BE2C (cell line): ENCODE measurements at regions not wholly inside any gene's neighbourhood (a gene's known extent, or its start where the extent isn't known, plus 50 kb on each side); places are given as distances from the start of the nearest gene placed in this dataset.
"Not testable (repeated sequence)": the region's sequence is repeated elsewhere in the genome, so short reads cannot be mapped to it uniquely, and the experiment has no call there.

Experiments
- DNase-seq: peaks from one replicate; pipeline ENCODE4 v3.0.0-alpha.2; 2020
- H3K27me3 ChIP-seq: fragments of 250-450 bp; sonication (Bioruptor Pico); 2 replicates; pipeline ENCODE4 v1.5.1; 2020; ENCODE audit warnings: mild to moderate bottlenecking
- H3K36me3 ChIP-seq: fragments of 250-450 bp; sonication (Bioruptor Pico); 2 replicates; pipeline ENCODE4 v1.5.1; 2020; ENCODE audit warnings: mild to moderate bottlenecking
- H3K4me1 ChIP-seq: fragments of 250-450 bp; sonication (Bioruptor Pico); 2 replicates; pipeline ENCODE4 v1.5.1; 2020
- H3K4me3 ChIP-seq: 2 replicates; pipeline ENCODE4 v1.5.1; 2011; ENCODE audit warnings: low read depth, low read length
- H3K9me3 ChIP-seq: fragments of 250-450 bp; sonication (Bioruptor Pico); 2 replicates; pipeline ENCODE4 v1.5.1; 2020
- TF ChIP-seq, protein P1 (sequence below): IDR thresholded peaks from 2 replicates; pipeline ENCODE4 v1.5.1; 2012; ENCODE audit warnings: mild to moderate bottlenecking, low read depth, low read length

DNA sequence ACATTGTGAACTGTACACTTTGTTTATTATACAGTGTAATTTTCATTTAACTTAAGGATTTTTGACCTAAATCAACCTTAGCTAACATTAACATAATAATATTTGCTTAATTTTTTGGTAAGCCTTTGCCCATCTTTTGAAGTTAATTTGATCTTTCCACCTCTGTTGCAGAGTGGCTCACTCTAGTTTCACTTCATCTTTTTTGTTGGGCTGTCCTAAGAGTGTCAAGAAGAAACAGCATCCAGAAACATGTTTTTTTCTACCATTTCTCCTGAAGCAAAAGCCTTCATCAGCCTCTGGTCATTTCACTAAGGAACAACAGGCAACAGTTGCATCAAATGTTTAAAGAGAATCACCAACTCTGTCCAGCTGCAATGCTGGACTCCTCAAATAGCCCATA is 824.7 kb downstream of the REEP3 start:
- no peaks in the 10 kb centered on the region for H3K9me3 ChIP-seq
- no peaks in the 10 kb centered on the region for H3K4me1 ChIP-seq
- no peak overlapping the region for H3K4me3 ChIP-seq
- H3K36me3 ChIP-seq, result no peaks in the 10 kb centered on the region
- H3K27me3 ChIP-seq, result no peaks in the 10 kb centered on the region
- TF ChIP-seq, protein P1, sequence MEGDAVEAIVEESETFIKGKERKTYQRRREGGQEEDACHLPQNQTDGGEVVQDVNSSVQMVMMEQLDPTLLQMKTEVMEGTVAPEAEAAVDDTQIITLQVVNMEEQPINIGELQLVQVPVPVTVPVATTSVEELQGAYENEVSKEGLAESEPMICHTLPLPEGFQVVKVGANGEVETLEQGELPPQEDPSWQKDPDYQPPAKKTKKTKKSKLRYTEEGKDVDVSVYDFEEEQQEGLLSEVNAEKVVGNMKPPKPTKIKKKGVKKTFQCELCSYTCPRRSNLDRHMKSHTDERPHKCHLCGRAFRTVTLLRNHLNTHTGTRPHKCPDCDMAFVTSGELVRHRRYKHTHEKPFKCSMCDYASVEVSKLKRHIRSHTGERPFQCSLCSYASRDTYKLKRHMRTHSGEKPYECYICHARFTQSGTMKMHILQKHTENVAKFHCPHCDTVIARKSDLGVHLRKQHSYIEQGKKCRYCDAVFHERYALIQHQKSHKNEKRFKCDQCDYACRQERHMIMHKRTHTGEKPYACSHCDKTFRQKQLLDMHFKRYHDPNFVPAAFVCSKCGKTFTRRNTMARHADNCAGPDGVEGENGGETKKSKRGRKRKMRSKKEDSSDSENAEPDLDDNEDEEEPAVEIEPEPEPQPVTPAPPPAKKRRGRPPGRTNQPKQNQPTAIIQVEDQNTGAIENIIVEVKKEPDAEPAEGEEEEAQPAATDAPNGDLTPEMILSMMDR, result no peak
- DNase-seq, result no peak

DNA sequence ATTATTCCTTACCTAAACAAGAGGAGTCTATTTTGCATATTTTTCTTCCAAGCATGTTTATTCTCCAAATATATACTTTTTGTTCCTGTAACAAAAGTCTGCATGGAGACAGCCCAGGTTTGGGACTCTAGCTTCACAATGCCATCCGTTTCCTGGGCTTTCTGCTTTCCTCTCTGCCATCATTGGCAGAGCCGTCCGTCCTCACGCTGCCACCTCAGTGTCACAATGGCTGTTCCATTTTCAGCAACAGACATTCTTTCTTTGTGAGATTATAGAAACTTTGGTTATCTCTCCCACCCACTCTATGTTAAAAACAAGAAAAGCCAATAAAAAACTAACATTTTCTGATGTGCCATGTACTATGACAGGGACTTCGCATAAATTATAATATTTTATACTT is 825.2 kb downstream of the REEP3 start:
- Histone ChIP-seq H3K4me1 (no peaks in the 10 kb centered on the region), H3K4me3 (no peak overlapping the region), H3K27me3 (no peaks in the 10 kb centered on the region), H3K36me3 (no peaks in the 10 kb centered on the region), H3K9me3 (no peaks in the 10 kb centered on the region)
- TF ChIP-seq, protein P1, result no peak
- DNase-seq, result no peak

GRCh38 chr10:64350665-64351064 is 829.5 kb downstream of the REEP3 start:
- no peaks in the 10 kb centered on the region for H3K9me3 ChIP-seq
- no peak overlapping the region for H3K4me3 ChIP-seq
- TF ChIP-seq, protein P1, result no peak
- H3K4me1 ChIP-seq, result peaks cover 5% of the 10 kb centered on the region; the same call in 1 of the 2 replicates
- H3K36me3 ChIP-seq, result no peaks in the 10 kb centered on the region
- DNase-seq, result no peak
- H3K27me3 ChIP-seq, result no peaks in the 10 kb centered on the region

- Histone ChIP-seq H3K27me3 (no peaks in the 10 kb centered on the region), H3K36me3 (no peaks in the 10 kb centered on the region), H3K4me3 (no peak overlapping the region), H3K4me1 (no peaks in the 10 kb centered on the region), H3K9me3 (no peaks in the 10 kb centered on the region)
- no peak for DNase-seq
- TF ChIP-seq, protein P1, result no peak
Measured at GRCh38 chr10:64358907-64359306, 837.7 kb downstream of the REEP3 start.

- not testable (repeated sequence) for H3K9me3 ChIP-seq, H3K4me3 ChIP-seq, H3K4me1 ChIP-seq, H3K27me3 ChIP-seq, H3K36me3 ChIP-seq
- DNase-seq, result peak; percentile 7
Measured at GRCh38 chr10:64360240-64360639, 839.0 kb downstream of the REEP3 start.

DNA sequence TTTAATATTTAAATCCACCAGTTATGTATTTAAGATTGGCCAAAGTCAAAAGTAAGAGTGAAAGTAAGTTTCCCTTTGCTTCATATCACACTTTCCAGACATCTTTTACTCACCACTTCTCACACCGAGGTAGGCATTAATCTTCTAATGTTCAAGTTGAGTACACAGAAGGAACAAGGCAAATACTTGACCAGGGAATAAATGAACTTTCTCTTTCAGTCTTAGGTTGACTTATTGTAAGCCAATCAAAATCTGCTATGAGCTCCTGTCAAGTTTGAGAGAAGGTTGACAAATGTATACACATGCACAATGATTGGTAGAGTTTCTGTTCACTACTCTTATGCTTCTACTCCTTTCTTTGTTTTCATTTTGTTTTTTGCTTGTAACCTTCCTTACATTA is 842.5 kb downstream of the REEP3 start:
- DNase-seq, result no peak
- H3K9me3 ChIP-seq, result no peaks in the 10 kb centered on the region
- H3K36me3 ChIP-seq, result no peaks in the 10 kb centered on the region
- H3K4me3 ChIP-seq, result no peak overlapping the region
- H3K27me3 ChIP-seq, result no peaks in the 10 kb centered on the region
- TF ChIP-seq, protein P1, result no peak
- H3K4me1 ChIP-seq, result no peaks in the 10 kb centered on the region

- no peak for DNase-seq
- H3K4me3 ChIP-seq, result no peak overlapping the region
- TF ChIP-seq, protein P1, result no peak
- no peaks in the 10 kb centered on the region for H3K27me3 ChIP-seq
- no peaks in the 10 kb centered on the region for H3K36me3 ChIP-seq
- H3K4me1 ChIP-seq, result no peaks in the 10 kb centered on the region
- no peaks in the 10 kb centered on the region for H3K9me3 ChIP-seq
Measured at GRCh38 chr10:64365663-64366062, 844.5 kb downstream of the REEP3 start.
